SK-N-SH (cell line): ENCODE measurements at regions not wholly inside any gene's neighbourhood (a gene's known extent, or its start where the extent isn't known, plus 50 kb on each side); places are given as distances from the start of the nearest gene placed in this dataset.

Source experiments
- CTCF ChIA-PET: fragments of 300-600, 350-600 bp; formaldehyde crosslinking; extraction: SDS; loops from one replicate; lab custom pipeline; 2021; lab: Yijun Ruan, JAX
- POLR2A ChIA-PET: fragments of 350-600 bp; sonication (Branson Sonifier 250); formaldehyde crosslinking; extraction: SDS; loops from one replicate; lab custom pipeline; 2020; ENCODE audit warnings: antibody characterized with exemption, inconsistent platforms; lab: Yijun Ruan, JAX
- DNase-seq: peaks from one replicate; pipeline ENCODE4 v3.0.0; 2012
- H2AFZ ChIP-seq: fragments of 200-600 bp; sonication (generic); 2 replicates; pipeline ENCODE4 v1.8.1; 2016; ENCODE audit warnings: antibody characterized with exemption, mild to moderate bottlenecking, low read depth
- H3F3A ChIP-seq: fragments of 200-600 bp; sonication (generic); replicated peaks from 2 replicates; pipeline ENCODE3; 2016; ENCODE audit warnings: antibody characterized with exemption, mild to moderate bottlenecking; ENCODE audit not compliant: insufficient read depth
- H3K27ac ChIP-seq, 2 experiments: fragments of 200-500 bp in 1 of 2; fragments of 200-600 bp in 1 of 2; sonication (Bioruptor generic) in 1 of 2; sonication (generic), shearing (Covaris generic) in 1 of 2; 2 replicates each; pipeline versions ENCODE4 v1.5.1 to v1.6.1; 2014 to 2016; ENCODE audit warnings: low read depth in 2 of 2, inconsistent platforms in 1 of 2, low read length in 1 of 2, mild to moderate bottlenecking in 1 of 2, mixed read lengths in 1 of 2
- H3K27me3 ChIP-seq: fragments of 200-600 bp; sonication (generic), shearing (Covaris generic); 2 replicates; pipeline ENCODE4 v1.6.1; 2016; ENCODE audit warnings: mixed run types; ENCODE audit not compliant: insufficient read depth
- H3K36me3 ChIP-seq, 2 experiments: fragments of 200-500 bp in 1 of 2; fragments of 200-600 bp in 1 of 2; sonication (Bioruptor generic) in 1 of 2; sonication (generic) in 1 of 2; replicated peaks in 1 of 2; 2 replicates each; pipeline versions ENCODE3 to v1.5.1; 2014 to 2016; ENCODE audit warnings: low read length in 1 of 2, mild to moderate bottlenecking in 1 of 2; ENCODE audit not compliant: insufficient read depth in 2 of 2, control insufficient read depth in 1 of 2
- H3K4me1 ChIP-seq, 2 experiments: fragments of 200-500 bp in 1 of 2; fragments of 200-600 bp in 1 of 2; sonication (Bioruptor generic) in 1 of 2; sonication (generic), shearing (Covaris generic) in 1 of 2; 2 replicates each; pipeline versions ENCODE4 v1.5.1 to v1.6.1; 2014 to 2016; ENCODE audit warnings: low read depth in 1 of 2, low read length in 1 of 2, mixed run types in 1 of 2; ENCODE audit not compliant: insufficient read depth in 2 of 2, control insufficient read depth in 1 of 2
- H3K4me2 ChIP-seq: fragments of 200-600 bp; sonication (generic), shearing (Covaris generic); 2 replicates; pipeline ENCODE4 v1.6.1; 2017; ENCODE audit warnings: mixed run types
- H3K4me3 ChIP-seq, 2 experiments: fragments of 200-500 bp in 1 of 2; fragments of 200-600 bp in 1 of 2; sonication (Bioruptor generic) in 1 of 2; sonication (generic), shearing (Covaris generic) in 1 of 2; 2 replicates each; pipeline versions ENCODE4 v1.5.1 to v1.8.1; 2014 to 2016; ENCODE audit warnings: low read depth in 2 of 2, inconsistent platforms in 1 of 2, low read length in 1 of 2, mild to moderate bottlenecking in 1 of 2, mixed read lengths in 1 of 2, moderate library complexity in 1 of 2
- H3K79me2 ChIP-seq: fragments of 200-600 bp; sonication (generic); 2 replicates; pipeline ENCODE4 v1.8.1; 2017; ENCODE audit warnings: mild to moderate bottlenecking; ENCODE audit not compliant: insufficient read depth
- H3K9ac ChIP-seq: fragments of 200-600 bp; sonication (generic); 2 replicates; pipeline ENCODE4 v1.6.1; 2017; ENCODE audit warnings: mixed run types
- H3K9me2 ChIP-seq: fragments of 200-600 bp; sonication (generic); 2 replicates; pipeline ENCODE4 v1.6.1; 2017; ENCODE audit warnings: mixed run types
- H3K9me3 ChIP-seq: fragments of 200-600 bp; sonication (generic); 2 replicates; pipeline ENCODE4 v1.6.1; 2017; ENCODE audit warnings: mixed run types, mild to moderate bottlenecking, moderate library complexity
- H4K20me1 ChIP-seq: fragments of 200-600 bp; sonication (generic); 2 replicates; pipeline ENCODE4 v1.6.1; 2017; ENCODE audit warnings: mild to moderate bottlenecking, mixed run types; ENCODE audit not compliant: insufficient read depth
- FOXM1 ChIP-seq: IDR thresholded peaks from 2 replicates; pipeline ENCODE4 v1.4.0; 2012; ENCODE audit warnings: low read depth, mild to moderate bottlenecking
- GATA2 ChIP-seq: sonication (generic); formaldehyde crosslinking; IDR thresholded peaks from 2 replicates; pipeline ENCODE4 v1.5.0; 2020; ENCODE audit warnings: mild to moderate bottlenecking, missing genetic modification reagents
- IRF3 ChIP-seq: fragments of 150-350 bp; IDR thresholded peaks from 2 replicates; pipeline ENCODE4 v1.6.1; 2016; ENCODE audit warnings: mild to moderate bottlenecking, low read depth, low read length
- JUND ChIP-seq: IDR thresholded peaks from 2 replicates; pipeline ENCODE4 v1.4.0; 2012
- NRF1 ChIP-seq: IDR thresholded peaks from 2 replicates; pipeline ENCODE4 v1.6.1; 2012; ENCODE audit warnings: low read depth, mild to moderate bottlenecking, low read length
- PBX3 ChIP-seq: IDR thresholded peaks from 2 replicates; pipeline ENCODE4; 2012
- POLR2AphosphoS5 ChIP-seq: IDR thresholded peaks from 2 replicates; pipeline ENCODE4 v1.6.1; 2012; ENCODE audit warnings: low read depth, low read length
- RAD21 ChIP-seq: IDR thresholded peaks from 2 replicates; pipeline ENCODE4 v1.6.1; 2012; ENCODE audit warnings: mild to moderate bottlenecking, low read length
- RCOR1 ChIP-seq: fragments of 150-350 bp; IDR thresholded peaks from 2 replicates; pipeline ENCODE4 v1.6.1; 2017; ENCODE audit warnings: antibody characterized with exemption, low read length
- RXRA ChIP-seq: IDR thresholded peaks from 2 replicates; pipeline ENCODE4 v1.4.0; 2012; ENCODE audit warnings: low read depth, mild to moderate bottlenecking, borderline replicate concordance
- SMC3 ChIP-seq: IDR thresholded peaks from 2 replicates; pipeline ENCODE4 v1.6.1; 2012; ENCODE audit warnings: low read depth, low read length, improper control_type of control experiment
- TAF1 ChIP-seq: IDR thresholded peaks from 2 replicates; pipeline ENCODE4 v1.6.1; 2012; ENCODE audit warnings: low read depth, mild to moderate bottlenecking, low read length, moderate library complexity, borderline replicate concordance
- TCF12 ChIP-seq: IDR thresholded peaks from 2 replicates; pipeline ENCODE4 v1.4.0; 2012
- TEAD4 ChIP-seq: IDR thresholded peaks from 2 replicates; pipeline ENCODE4 v1.4.0; 2012; ENCODE audit warnings: mild to moderate bottlenecking, borderline replicate concordance; ENCODE audit not compliant: insufficient read depth
- USF1 ChIP-seq: IDR thresholded peaks from 2 replicates; pipeline ENCODE4 v1.4.0; 2012; ENCODE audit warnings: low read depth, borderline replicate concordance
- YY1 ChIP-seq: IDR thresholded peaks from 2 replicates; pipeline ENCODE4 v1.4.0; 2012; ENCODE audit warnings: low read depth, mild to moderate bottlenecking
- ZBTB33 ChIP-seq: IDR thresholded peaks from 2 replicates; pipeline ENCODE4 v1.4.0; 2012; ENCODE audit warnings: low read depth, borderline replicate concordance
- WGBS: methylation state at CpG from one replicate; pipeline ENCODE4 v1.1.6; 2017; ENCODE audit warnings: low lambda C conversion rate; 5-methylcytosine and 5-hydroxymethylcytosine counted together

- no peaks in the 10 kb centered on the region for H3K9me3 ChIP-seq
Observed at GRCh38 chr16:86872833-86873232, 294.5 kb downstream of the FOXL1 start.

More at GRCh38 chr16:86872833-86873232, 294.5 kb downstream of the FOXL1 start:
- Histone ChIP-seq H3F3A (no peaks in the 10 kb centered on the region), H3K4me3 (no peak overlapping the region), H3K9ac (no peak overlapping the region), H3K4me2 (no peak overlapping the region), H3K36me3 (no peaks in the 10 kb centered on the region), H4K20me1 (no peaks in the 10 kb centered on the region), H3K4me1 (no peaks in the 10 kb centered on the region)
- ChIA-PET POLR2A (no interaction called here), CTCF (interaction anchor here (1.4 kb wide), 1 partner anchor 309 kb away, joined by 4 read pairs; no protein-coding TSS in a partner anchor)
- 39% methylated on average over 8 of the region's 8 CpGs for WGBS
- DNase-seq, result no peak
- TF ChIP-seq NRF1, result no peak
- TF ChIP-seq TEAD4, result no peak
- no peak for TF ChIP-seq ZBTB33
- TF ChIP-seq POLR2AphosphoS5, result no peak
- no peak for TF ChIP-seq FOXM1
- no peak for TF ChIP-seq YY1
- TF ChIP-seq RCOR1, result no peak
- no peak for TF ChIP-seq TAF1
- TF ChIP-seq GATA2, result no peak
- no peak for TF ChIP-seq USF1
- TF ChIP-seq RXRA, result no peak
- TF ChIP-seq IRF3, result no peak
- no peak for TF ChIP-seq JUND
- no peak for TF ChIP-seq RAD21
- no peak for TF ChIP-seq TCF12
- no peak for TF ChIP-seq PBX3
- TF ChIP-seq SMC3, result no peak
- TF ChIP-seq, all 33 proteins: peak for 0
- Histone ChIP-seq H3K79me2 (no peaks in the 10 kb centered on the region), H2AFZ (no peak overlapping the region), H3K9me2 (no peaks in the 10 kb centered on the region), H3K27ac (no peak overlapping the region), H3K27me3 (peaks cover 89% of the 10 kb centered on the region)
